Left ventricle myocardium inferior (tissue), 1 donor: ENCODE measurements at regions not wholly inside any gene's neighbourhood (a gene's known extent, or its start where the extent isn't known, plus 50 kb on each side); places are given as distances from the start of the nearest gene placed in this dataset.

Source experiments
- DNase-seq: peaks from one replicate; pipeline ENCODE4 v3.0.0-alpha.2; 2020
- H3K27ac ChIP-seq: fragments of 200-600 bp; replicated peaks from 2 replicates; pipeline ENCODE4 v1.8.0; 2021
- H3K27me3 ChIP-seq: fragments of 200-600 bp; 2 replicates; pipeline ENCODE4 v1.8.0; 2021; ENCODE audit warnings: low read depth
- H3K36me3 ChIP-seq: fragments of 200-600 bp; 2 replicates; pipeline ENCODE4 v1.8.0; 2021
- H3K4me1 ChIP-seq: fragments of 200-600 bp; 2 replicates; pipeline ENCODE4 v1.8.0; 2021
- H3K4me3 ChIP-seq: fragments of 200-600 bp; 2 replicates; pipeline ENCODE4 v1.8.0; 2021; ENCODE audit warnings: mild to moderate bottlenecking, moderate library complexity
- H3K9me3 ChIP-seq: fragments of 200-600 bp; replicated peaks from 2 replicates; pipeline ENCODE4 v1.8.0; 2021
- CTCF ChIP-seq: fragments of 200-600 bp; IDR thresholded peaks from 2 replicates; pipeline ENCODE4 v1.8.0; 2021; ENCODE audit warnings: antibody characterized with exemption, mild to moderate bottlenecking, borderline replicate concordance
- intact Hi-C: fragments of 100-400 bp; cut with micrococcal nuclease; formaldehyde crosslinking; loops from one replicate; pipeline ENCODE4 v1.11.0; 2022
- donor health status: DM: no; HTN: yes; CAD: no; lungs with severe emphysema.

DNA sequence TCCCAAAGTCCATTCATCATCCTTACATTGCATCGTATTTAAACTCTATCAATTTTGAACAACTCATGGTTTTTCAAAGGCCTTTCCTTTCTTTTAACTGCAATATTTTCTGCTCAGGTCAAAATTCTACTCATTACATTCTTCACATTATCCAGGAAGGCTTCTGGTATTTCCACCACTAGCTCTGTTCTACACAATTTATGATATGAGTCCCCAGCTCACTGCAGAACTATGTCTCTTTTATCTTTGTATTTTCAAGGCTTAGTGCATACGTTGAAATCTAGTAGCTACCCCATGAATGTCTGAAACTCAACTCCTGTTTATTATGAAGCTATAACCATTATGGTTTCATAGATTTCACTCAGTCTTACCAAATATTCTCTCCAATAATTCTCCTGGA is 282.9 kb downstream of the DUSP6 start:
- Histone ChIP-seq H3K27me3 (no peaks in the 10 kb centered on the region), H3K27ac (no peak overlapping the region), H3K4me3 (no peak overlapping the region), H3K36me3 (no peaks in the 10 kb centered on the region), H3K4me1 (no peaks in the 10 kb centered on the region), H3K9me3 (no peaks in the 10 kb centered on the region)
- no peak for TF ChIP-seq CTCF
- no peak for DNase-seq
- intact Hi-C loops = no loop called here

DNA sequence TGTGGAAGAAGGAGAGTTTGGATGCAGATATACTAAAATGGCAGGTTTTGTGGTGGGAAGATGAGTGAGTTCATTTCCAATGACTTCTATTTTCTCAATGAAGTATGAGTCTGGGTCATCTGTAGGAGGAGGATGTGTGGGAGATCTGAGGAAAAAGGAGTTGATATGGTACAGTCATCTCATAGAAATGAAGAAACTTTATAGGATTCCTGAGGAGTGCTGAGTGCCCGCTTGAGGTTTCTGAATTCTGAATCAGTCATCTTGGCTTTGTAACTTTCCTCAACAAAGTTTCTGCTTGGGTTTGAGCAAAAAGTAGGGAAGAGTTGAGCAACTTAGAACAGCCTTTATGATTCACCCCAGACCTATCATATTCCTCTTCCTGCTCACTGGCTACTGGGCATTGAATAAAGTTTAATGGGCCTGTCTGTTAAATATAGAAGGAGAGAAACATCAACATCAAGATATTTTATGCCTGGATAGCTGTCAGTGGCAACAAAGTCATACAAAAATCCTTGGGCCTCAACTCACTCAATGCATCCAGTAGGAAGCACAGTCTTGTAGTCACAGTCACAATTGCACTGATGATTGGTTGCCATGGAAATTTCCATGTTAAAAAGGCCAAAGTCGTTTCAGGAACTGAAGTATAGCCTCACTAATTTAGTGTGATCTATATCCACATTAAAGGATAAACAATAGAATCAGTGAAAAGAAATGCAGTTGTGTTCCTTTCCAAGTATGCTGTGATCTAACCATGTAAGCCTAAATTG is 284.7 kb downstream of the DUSP6 start:
- TF ChIP-seq CTCF = no peak
- no peaks in the 10 kb centered on the region for H3K4me1 ChIP-seq
- H3K27ac ChIP-seq = no peak overlapping the region
- intact Hi-C loops = no loop called here
- no peaks in the 10 kb centered on the region for H3K27me3 ChIP-seq
- no peaks in the 10 kb centered on the region for H3K36me3 ChIP-seq
- no peaks in the 10 kb centered on the region for H3K9me3 ChIP-seq
- H3K4me3 ChIP-seq = no peak overlapping the region
- DNase-seq = no peak

GRCh38 chr12:89064780-89065179 is 287.5 kb downstream of the DUSP6 start:
- H3K27ac ChIP-seq = no peak overlapping the region
- intact Hi-C loops = no loop called here
- DNase-seq = no peak
- H3K27me3 ChIP-seq = no peaks in the 10 kb centered on the region
- no peak for TF ChIP-seq CTCF
- H3K4me3 ChIP-seq = no peak overlapping the region
- peaks cover 7% of the 10 kb centered on the region for H3K4me1 ChIP-seq
- no peaks in the 10 kb centered on the region for H3K36me3 ChIP-seq
- H3K9me3 ChIP-seq = no peaks in the 10 kb centered on the region

GRCh38 chr12:89064151-89064550 is 288.1 kb downstream of the DUSP6 start:
- H3K4me3 ChIP-seq = no peak overlapping the region
- H3K9me3 ChIP-seq = no peaks in the 10 kb centered on the region
- H3K36me3 ChIP-seq = no peaks in the 10 kb centered on the region
- peaks cover 11% of the 10 kb centered on the region for H3K4me1 ChIP-seq
- no peaks in the 10 kb centered on the region for H3K27me3 ChIP-seq
- no peak for DNase-seq
- intact Hi-C loops = no loop called here
- TF ChIP-seq CTCF = no peak
- H3K27ac ChIP-seq = no peak overlapping the region

- no peaks in the 10 kb centered on the region for H3K36me3 ChIP-seq
- intact Hi-C loops = no loop called here
Measured at GRCh38 chr12:89062996-89063395, 289.3 kb downstream of the DUSP6 start.

More at GRCh38 chr12:89062996-89063395, 289.3 kb downstream of the DUSP6 start:
- no peak overlapping the region for H3K27ac ChIP-seq
- no peak overlapping the region for H3K4me3 ChIP-seq
- no peaks in the 10 kb centered on the region for H3K27me3 ChIP-seq
- H3K9me3 ChIP-seq = no peaks in the 10 kb centered on the region
- TF ChIP-seq CTCF = no peak
- H3K4me1 ChIP-seq = peaks cover 11% of the 10 kb centered on the region
- no peak for DNase-seq
